ENCODE measurements at regions not wholly inside any gene's neighbourhood (a gene's known extent, or its start where the extent isn't known, plus 50 kb on each side); places are given as distances from the start of the nearest gene placed in this dataset.

DNA sequence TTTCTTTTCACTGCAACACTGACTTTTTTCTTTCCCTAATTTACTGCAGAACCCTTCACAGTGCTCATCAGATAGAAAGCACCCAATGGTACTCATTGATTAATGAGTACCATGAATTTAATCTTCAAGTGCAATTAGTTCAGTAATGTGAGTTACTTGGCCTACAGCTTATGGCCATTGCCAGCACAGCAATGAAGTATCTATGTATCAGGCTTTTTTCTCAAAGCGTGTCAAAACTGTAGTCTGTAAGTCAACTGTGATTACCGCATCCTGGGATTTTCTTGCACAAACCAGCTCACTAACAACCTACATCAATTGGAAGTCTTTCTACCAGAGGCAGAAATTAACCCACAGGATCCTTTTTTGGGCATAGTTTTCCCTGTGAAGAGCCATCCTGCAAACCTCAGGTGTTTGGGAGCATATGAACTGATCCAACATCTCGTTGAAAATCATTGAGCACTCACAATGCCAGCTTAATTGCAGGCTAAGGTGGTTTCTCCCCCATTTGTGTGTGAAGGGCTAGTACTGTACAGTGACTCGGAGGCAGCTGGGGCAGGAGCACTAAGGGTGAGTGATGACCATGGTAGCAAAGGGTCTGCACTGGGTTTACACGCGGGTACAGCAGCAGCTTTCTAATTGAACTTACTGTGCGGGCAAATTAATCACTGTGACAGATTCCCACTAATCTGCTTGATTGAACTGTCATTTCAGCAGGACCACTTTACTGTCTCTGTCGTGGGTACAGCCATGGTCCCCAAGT lies 619.3 kb downstream of the SNAPC1 start:
- TF ChIP-seq TAF1 (IDR thresholded peaks at IDR 0.05; ENCODE audit: low read depth, low read length) (no peak), POLR2A (IDR thresholded peaks at IDR 0.05; ENCODE audit: low read depth, low read length) (no peak), POLR2AphosphoS5 (IDR thresholded peaks at IDR 0.05; ENCODE audit: low read depth, low read length) (no peak), SPI1 (IDR thresholded peaks at IDR 0.05; ENCODE audit: low read depth, low read length) (no peak), PAX5 (IDR thresholded peaks at IDR 0.05; ENCODE audit: insufficient read depth, low read length, severe bottlenecking) (no peak), POU2F2 (IDR thresholded peaks at IDR 0.05; ENCODE audit: low read depth, low read length) (no peak)

Data from GM12891 (cell line).